NCI-H510A treated with DMSO at 0.1 percent for 48 hours (cell line): ENCODE measurements at regions not wholly inside any gene's neighbourhood (a gene's known extent, or its start where the extent isn't known, plus 50 kb on each side); places are given as distances from the start of the nearest gene placed in this dataset.

Source experiments
- DNase-seq: peaks from one replicate; lab custom pipeline; 2025; lab: John Stamatoyannopoulos, UW

DNA sequence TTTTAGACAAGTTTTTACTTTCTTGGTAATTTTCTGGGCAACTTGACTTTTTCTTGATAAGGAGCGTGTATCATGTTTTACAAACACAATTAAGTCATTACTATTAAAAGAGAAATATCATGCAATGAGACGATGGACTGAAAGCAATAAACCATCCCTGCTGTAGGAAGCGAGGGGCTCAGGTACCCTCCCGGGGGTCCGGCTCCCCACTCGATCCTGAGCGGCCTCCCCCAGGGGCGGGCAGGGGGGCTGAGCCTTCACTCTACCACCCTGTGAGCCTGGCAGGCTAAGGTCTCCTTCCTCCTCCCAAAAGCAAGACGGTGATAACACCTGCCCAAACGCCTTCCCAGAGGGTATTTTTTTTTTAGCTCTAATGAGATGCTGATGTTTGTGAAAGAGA lies 51.8 kb upstream of the ADGRA1 start:
- DNase-seq: no peak

DNA sequence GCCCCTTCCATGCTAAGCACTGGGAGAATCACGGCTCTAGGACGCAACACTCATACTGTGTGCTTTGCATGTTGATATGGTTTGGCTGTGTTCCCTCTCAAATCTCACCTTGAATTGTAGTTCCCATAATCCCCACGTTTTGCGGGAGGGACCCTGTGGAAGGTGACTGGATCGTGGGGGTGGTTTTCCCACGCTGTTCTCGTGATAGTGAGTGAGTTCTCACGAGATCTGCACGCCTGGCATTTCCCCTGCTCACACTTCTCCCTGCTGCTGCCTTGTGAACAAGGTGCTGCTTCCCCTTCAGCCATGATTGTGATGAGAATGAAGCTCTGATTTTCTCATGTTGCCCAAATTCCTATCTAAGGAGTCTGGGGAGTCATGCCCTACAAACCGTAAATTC lies 53.0 kb upstream of the ADGRA1 start:
- DNase-seq: no peak

DNA sequence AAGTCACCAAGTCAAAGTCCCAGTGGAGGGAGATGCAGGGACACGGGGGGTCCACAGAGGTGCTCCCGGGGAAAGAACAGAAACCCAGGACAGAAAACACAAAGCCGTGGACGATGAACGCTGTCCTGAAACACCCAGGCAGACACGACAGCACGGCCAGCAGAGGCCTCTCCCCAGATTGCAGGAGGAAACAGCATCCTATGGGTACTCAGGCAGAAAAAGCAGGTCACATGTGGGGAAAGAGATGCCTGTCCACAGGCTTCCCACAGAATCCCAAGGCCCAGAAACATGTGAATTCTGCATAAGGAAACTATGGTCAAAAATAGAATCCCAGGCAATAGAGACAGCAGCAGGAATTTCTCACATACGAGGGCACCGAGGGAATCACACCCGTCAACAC lies 53.6 kb upstream of the ADGRA1 start:
- DNase-seq: no peak

DNA sequence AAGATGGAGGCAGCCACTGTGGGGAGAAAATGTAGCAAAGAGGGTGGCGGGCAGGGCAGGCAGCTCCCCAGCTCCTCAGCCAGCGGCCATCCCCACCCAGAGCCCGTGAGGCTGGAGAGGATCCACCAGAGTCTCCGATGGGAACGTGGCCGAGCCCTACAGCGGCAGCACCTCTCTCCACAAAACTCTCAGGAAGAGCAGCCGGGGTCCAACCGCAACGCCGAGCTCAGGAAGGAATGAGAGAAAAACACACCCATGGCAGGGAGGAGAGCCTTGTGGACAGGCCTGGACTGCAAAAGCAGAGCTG lies 54.0 kb upstream of the ADGRA1 start:
- DNase-seq: no peak

DNA sequence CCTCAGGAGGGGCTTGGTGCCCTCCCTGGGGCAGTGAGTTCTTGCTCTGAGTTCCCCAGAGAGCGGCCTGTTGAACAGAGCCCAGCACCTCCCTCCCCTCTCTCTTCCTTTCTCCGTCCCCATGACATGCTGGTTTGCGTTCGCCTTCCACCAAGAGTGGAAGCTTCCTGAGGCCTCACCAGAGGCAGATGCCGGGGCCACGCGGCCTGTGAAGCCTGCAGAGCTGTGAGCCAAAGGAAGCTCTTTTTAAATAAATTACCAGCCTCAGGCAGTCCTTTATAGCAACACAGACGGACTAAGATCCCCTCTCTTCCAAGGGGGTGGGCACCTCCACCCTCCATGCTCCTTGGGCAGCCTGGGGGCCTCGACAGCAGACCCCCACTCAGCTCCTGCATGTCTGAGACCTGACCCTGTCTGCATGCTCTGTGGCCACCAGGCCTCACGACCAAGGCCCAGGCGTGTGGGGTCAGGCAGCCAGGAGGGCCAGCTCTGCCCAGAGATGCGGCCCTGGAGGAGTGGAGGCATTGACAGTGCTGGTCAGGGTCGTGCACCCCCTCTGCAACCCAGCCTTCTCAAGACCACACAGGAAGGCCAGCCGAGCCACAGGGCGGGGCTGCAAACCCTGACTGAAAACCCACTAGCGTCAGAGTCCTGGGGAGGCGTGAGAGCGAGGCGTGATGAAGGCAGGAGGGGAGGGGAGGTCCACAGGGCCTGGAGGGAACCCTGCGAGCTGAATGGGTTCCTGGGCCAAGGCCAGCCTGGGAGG lies 54.6 kb upstream of the ADGRA1 start:
- DNase-seq: no peak

DNA sequence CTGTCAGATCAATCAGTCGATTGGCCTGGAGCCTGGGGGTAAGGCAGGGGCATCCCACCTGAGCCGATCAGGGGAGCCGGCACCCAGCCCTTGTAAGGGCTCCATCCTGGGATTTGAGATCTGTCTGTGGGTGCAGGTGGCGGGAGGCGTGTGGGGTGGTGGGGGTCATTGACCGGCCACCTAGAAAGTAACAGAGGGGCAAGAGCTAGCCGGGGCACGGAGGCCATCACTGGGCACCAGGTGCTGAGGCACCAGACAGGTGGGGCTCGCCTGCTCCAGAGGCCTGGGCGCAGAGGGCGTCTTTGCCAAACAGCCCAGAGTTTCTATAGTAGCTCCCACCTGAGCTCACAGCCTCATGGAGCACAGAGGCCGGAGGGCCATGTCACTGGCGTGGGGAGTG lies 55.5 kb upstream of the ADGRA1 start:
- no peak for DNase-seq

DNA sequence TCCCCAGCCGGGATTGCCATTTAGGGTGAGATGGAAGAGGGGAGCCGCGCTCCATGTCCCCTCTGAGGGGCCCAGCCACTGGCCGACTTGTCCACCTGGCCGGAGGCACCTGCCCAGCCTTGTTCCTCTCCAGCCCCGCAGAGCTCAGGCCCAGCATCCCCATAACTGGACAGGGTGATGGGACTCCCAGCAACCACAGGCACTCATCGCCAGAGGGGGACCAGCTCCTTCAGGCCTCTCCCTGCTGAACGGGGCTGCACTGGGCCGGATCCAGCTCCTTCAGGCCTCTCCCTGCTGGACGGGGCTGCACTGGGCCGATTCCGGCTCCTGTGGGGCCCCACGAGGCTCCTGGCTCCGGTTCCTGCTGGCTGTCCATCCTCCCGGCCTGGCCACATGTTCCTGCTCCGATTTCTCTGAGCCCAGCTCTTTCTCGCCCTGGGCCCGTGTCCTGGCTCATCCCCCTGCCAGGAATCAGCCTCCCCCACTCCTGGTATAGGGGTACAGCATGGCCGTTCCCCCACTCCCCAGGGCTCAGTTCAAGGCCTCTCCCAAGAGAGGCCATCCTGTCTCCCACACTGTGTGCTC lies 56.1 kb upstream of the ADGRA1 start:
- no peak for DNase-seq

DNA sequence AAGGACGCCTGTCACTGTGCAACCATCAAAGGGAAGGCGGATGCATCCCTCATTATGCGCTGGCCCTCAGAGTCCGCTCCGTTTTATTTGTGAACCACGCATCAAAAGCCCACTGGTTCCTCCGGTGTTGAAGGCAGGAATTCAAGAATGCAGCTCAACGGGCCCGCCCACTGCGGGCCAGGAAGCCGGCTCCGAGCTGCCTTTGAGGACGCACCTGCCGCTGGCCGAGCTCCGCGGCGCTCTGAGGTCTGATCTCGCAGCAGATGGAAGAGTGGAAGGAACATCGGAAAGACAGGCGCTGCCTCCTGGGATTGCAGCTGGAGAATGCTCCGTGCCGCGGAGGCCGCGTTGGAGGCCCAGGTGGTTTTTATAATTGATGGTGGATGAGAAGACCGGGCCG lies 56.9 kb upstream of the ADGRA1 start:
- DNase-seq: peak; percentile 4

DNA sequence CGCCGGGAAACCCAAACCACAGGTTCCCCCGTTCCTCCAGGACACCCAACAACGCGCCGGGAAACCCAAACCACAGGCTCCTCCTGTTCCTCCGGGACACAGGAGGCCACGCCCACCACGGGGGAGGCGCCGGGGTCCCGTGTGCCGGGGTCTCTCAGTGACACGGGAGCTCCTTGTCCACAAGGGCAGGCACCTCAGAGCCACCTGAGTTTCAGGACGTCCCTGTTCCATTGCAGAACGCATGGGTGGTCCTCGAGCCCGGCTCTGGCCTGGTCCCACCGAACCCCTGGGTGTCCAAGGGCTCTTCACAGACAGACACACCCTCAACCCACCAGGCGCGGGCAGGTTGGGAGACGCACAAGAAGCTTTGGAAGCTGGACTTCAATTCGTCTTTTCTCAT lies 57.6 kb upstream of the ADGRA1 start:
- no peak for DNase-seq

DNA sequence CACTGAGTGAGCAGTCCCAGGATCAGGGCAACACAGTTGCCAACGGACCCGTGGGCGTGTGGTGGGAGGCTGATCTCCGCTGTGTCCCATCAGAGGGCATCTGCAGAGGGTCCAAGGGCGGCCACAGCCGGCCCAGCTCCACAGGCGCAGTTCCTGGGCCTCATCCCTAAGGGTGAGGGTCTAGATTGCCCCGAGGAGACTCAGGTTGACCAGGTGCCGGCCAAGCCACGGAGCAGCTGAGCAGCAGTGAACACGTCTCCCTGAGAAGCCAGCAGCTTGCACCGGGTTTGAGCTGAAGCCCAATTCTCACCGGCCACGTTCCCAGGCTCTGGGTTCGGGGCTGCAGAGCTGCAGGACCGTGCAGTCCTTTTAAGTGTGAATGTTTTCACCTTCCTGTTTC lies 58.8 kb upstream of the ADGRA1 start:
- no peak for DNase-seq

DNA sequence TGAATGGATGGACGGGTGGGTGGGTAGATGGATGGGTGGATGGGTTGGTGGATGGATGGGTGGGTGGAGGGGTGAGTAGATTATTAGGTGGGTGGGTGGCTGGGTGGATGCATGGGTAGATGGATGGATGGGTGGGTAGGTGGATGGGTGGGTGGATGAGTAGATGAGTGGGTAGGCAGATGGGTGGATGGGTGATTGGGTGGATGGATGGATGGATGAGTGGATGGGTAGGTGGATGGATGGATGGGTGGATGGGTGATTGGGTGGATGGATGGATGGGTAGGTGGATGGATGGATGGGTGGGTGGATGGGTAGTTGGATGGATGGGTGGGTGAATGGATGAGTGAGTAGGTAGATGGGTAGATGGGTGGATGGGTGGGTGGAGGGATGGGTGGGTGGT lies 59.6 kb upstream of the ADGRA1 start:
- DNase-seq: no peak

DNA sequence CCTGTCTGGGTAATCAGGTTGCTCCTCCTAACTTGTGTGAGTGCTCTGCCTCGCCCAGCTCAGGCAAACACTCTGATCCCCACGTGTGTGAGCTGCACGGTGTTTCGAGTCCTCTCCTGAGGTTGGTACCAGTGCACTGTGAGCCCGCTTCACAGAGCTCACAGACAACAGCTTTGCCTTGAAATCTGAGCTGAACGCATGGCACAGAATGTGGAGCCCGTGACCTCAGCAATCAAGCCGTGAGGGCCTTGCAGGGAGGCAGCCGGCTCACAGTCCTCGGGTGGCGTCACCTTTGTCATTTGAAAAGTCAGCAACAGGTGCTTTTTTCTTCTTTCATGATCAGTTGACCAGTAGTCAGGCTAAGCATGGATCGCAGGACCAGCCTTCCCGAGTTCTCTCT lies 60.2 kb upstream of the ADGRA1 start:
- DNase-seq: no peak

DNA sequence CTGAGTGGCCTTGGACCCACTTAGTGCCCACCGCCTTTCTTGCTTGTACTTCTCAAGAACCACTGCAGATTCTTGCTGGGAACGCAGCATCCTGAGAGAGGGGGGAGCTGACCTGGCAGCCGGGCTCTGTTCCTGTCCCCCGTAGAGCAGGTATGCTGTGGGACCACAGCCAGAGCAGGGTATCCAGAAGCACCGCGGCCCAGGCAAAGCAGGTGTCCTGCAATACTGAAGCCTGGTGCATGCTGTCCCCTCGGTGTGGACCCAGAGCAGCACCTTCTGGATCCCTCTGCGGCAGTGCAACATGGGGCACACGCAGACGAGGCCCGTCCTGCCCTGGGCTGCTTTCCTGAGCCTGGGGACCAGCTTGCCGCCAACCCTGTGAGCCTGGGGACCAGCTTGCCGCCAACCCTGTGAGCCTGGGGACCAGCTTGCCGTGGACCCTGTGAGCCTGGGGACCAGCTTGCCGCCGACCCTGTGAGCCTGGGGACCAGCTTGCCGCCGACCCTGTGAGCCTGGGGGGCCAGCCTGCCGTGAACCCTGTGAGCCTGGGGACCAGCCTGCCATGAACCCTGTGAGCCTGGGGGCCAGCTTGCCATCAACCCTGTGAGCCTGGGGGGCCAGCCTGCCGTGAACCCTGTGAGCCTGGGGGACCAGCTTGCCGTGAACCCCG lies 60.9 kb upstream of the ADGRA1 start:
- no peak for DNase-seq

DNA sequence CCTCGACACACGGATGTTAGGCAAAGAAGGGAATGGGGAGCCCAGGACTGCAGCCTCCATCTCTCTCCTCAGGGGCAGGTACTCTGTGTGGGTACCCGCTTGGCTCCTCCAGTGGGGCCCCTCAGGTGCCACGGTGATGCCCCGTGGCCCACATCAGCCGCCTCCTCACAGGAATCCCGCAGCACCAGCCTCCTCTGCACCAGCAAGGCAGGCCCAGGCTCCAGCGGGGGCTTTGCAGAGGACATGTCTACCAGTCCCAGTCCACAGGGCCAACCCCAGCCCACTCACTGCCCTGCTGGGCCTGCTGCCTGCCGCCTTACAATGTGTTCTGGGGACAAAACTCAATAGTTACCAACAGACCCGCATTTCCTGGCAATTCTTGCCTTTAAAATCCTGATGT lies 61.6 kb upstream of the ADGRA1 start:
- DNase-seq: no peak

DNA sequence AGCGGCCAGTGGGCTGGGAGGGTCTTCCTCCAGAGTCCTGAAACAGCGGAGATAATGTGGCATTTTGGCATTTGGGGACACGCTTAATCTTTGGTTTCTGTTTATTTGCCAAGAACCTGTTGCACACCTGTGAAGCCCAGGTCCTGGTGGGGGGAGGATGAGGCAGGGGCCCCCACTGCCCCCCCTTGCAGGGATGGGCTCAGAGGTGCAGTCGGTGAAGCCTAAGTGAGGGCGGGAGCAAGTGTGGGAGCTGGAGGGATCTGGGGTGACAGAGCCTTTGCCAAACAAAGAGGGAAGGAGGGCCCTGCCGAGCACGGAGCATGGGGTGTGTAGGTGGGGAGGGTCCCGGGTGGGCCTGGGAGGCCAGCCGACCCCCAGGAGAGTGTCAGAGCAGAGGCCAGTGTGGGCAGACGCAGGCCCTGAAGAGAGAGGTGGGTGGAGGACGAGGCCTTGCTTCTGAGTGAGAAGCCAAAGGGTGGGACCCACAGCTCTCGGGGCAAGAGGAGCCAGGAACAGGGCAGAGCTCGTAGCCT lies 62.1 kb upstream of the ADGRA1 start:
- DNase-seq: no peak

DNA sequence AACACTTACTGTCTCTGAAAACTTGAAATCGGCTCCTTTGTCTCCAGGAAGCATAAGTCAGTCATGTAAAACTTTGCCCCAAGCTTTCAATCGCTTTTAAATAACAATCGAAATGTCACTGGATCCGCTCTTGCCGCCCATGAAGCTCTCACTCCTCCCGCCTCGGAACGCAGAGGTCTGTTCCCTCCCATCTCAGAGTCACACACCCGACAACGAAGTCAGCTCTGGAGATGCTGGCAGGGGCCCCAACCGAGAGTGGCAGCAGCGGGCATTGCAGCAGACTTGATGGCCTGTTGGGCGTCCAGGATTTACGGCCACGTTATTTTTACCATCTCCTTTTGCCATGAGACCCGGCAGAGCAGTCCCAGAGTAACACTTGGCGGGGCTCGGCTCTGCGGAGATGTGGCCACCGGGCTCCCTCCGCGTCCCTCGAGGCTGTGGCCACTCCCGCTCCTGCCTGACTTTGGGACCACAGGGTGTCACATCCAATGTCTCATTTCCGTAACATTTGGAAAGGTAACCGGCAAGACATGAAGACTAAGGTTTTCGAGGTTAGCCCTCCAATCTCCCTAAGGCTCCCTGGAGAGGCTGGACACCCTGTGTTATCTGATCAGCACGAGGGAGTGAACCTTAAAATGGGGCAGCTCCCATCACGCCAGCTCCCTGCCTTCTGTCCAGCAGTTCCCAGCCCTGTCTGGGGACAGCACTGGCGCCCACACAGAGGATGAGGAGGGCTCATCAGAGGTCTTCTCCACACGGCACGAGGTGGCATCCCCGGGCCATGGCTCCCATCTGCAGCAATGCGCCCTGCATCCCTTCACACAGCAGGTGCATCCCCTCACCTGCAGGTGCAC lies 62.8 kb upstream of the ADGRA1 start:
- DNase-seq: no peak

DNA sequence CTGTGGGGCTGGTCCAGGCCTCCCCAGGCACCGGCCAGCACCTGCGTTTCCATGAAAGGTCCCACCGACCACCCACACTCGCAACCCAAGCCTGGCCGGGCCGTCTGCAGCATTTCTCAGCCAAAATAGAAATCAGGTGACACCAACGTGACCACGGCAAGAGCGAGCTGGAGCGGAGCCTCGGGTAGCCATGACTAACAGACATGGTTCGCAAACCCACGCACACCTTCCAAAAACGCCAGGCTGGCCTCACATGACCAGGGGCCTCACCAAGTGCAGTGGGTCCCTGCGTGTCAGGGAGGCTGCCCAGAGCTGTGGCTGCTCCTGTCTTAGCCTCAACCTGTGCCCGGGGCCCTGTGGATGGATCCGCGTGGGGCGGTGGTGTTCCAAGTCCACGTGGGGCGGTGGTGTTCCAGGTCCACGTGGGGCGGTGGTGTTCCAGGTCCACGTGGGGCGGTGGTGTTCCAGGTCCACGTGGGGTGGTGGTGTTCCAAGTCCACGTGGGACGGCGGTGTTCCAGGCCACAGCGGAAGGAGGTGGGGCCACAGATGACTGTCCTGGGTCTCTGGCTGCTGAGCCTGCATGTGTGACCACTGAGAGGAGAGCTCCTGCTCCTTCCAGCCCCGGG lies 64.4 kb upstream of the ADGRA1 start:
- DNase-seq: no peak

DNA sequence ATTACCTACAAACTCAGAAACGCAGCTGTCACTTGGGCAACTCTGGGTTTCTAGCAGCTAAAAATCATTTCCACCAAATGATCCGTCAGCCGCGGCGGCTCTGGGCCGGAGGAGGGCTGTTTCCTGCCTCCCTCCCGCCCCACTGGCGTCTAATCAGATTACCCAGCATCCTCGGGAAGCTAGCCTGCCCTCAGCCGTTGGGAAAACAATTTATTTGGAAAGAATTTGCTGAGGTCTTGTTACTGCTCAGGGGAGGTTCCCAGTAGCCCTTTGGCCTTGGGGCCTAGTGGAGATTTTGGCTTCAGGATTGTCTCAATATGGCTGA lies 65.0 kb upstream of the ADGRA1 start:
- DNase-seq: no peak

DNA sequence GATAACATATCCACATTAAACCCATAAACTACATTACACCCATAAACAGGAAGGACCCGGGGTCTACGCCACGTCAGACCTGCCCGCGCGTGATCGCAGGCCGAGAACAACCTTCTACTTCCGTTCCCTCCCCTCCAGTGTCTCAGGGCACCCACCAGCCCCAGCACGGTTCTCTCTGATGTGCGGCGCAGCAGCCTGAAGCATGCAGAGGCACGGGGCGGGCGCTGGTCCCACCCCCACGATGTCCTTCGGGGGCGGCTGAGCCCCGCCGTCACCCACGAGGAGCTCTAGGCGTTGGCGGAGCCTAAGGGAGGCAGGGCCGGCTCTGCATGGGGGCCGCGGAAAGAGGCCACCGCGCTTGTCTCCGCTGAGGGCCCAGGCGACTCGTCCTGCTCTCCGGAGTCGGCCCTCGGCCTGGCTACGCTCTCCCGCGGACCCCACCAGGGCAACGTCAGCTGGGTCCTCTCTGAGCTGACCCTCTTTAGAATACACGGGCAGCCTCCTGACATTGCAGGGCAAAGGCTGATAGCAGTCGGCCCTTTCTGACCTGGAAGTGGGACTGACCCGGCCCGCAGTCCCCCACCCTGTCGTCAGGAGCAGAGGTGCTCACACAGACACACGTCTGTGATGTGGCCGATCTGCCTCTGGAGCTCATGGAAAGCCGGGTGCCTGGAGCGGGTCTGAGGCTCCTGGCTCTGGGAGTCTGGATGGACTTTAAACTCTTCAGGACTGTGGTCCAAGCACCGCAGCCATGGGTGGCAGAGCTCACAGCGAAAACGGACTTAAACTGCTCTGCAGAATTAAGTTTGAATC lies 65.6 kb upstream of the ADGRA1 start:
- no peak for DNase-seq

DNA sequence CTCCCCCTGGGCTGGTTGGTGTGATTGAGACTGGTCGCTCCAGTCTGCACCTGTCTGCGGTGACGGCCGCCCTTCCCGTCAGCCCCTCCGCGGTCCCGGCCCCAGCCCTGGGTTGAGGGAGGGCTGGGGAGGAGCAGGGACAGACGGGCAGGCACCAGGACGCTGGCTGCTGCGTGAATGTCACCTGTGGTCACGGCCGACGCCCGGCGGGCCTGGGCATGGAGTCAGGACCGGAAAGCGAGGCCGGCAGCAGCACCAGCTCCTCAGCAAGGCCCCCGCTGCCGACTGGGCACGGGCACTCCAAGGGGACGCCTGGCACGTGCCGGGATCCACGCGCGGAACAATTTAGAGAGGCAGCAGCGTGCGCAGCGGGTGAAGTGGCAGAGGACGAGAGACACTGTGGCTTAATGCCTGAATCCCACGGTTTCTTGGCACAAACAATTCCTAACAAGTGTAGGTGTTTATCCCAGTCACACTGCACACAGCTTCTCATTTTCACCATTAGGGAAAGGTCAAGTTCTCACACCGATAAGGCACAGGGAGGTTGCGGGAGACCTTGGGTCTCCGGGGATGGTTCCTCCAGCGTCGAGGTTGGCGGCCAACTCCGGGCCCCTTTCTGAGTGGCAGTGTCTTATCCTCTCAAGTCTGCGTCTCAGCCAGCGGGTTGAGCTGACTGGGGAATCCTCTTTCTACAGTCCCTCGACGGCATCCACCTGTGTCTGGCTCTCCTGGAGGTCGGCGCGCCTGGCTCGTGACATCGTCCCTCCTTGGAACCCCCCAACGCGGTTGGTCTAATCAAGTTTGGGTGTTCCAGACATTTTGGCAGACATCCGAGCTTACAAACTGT lies 66.4 kb upstream of the ADGRA1 start:
- no peak for DNase-seq
